ENCODE measurements at regions not wholly inside any gene's neighbourhood (a gene's known extent, or its start where the extent isn't known, plus 50 kb on each side); places are given as distances from the start of the nearest gene placed in this dataset.
A peak's percentile ranks its signal among the peaks of the same experiment; 100 is the strongest.
"Not testable (repeated sequence)": the region's sequence is repeated elsewhere in the genome, so short reads cannot be mapped to it uniquely, and the experiment has no call there.

DNA sequence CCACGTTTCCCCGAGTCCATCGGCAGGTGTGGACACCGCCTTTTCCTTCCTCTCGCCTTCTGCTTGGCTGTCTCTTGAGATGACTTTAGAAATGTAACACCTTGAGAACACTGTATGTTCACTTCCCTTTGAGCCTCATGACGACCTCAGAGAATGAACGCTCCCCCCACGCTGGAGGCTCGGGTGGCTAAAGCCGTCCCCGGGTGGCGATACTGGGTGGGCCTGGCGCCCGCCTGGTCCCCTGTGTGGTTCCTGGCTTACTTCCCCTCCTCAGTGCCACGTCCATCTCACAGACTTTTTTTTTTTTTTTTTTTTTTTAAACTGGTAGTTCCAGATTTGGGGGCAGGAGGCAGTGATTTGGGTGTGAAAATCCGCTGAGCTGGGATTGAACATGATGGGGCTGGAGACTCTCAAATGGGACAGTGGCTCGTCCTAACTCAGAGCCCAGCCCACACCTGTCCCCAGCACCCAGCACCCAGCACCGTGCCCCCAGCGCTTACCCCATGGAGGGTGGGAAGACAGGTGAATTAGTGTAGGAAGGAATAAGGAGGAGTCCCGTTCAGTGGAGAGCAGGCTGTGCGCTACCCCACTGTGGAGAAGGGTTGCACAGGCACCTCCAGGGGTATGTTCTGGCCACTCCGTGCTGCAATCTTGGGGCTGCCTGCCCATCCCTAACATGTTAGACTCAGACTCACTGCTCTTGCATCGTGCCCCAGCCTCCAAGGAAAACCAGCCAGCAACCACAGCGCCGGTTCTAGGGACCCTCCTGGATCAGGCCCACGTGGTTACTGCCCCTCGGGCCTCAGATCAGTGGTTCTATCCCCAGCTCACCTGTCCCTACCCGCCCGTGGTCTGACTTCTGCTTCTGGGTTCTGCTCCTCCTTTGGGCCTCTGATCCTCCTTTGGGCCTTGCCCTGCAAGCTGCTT, 174.0 kb downstream of the ASB1 start:
- DNase-seq (ENCODE audit: low spot score): no peak

DNA sequence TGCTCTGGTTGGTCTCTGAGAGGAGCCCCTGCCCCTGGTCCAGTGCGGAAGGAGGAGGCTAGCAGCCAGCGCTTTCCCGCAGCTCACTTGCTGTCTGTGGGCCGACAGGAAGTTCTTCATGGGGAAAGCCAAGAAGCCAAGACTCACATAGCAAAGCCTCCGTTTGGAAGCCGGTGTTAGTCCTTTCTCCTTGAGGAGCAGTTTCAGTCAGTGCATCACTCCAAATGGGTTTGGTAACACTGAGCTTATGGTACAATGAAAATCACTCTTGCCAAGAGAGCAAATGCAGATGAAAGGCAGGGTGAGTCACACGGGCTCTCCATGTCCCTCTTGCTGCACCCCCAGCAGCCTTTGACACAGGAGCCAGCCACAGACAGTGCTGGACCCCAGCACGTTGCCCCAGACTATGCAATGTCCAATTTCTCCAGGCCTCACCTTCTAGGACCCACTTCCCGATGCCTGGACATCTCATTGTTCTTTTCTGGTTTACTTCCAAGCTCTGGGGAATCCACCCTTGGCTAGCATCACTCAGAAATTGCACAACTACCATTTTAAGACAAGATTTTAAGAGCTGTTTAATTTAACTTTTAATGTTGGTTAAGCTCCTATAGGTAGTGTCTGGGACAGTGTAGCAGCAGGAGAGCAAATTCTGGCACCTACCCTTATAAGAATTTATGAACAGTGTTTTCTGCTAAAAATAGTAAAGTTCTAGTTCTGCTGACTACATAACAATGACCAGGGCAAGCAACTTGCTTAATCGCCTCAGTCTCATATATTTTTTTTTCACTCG, 174.9 kb downstream of the ASB1 start:
- peak; percentile 63 for DNase-seq (ENCODE audit: low spot score)

DNA sequence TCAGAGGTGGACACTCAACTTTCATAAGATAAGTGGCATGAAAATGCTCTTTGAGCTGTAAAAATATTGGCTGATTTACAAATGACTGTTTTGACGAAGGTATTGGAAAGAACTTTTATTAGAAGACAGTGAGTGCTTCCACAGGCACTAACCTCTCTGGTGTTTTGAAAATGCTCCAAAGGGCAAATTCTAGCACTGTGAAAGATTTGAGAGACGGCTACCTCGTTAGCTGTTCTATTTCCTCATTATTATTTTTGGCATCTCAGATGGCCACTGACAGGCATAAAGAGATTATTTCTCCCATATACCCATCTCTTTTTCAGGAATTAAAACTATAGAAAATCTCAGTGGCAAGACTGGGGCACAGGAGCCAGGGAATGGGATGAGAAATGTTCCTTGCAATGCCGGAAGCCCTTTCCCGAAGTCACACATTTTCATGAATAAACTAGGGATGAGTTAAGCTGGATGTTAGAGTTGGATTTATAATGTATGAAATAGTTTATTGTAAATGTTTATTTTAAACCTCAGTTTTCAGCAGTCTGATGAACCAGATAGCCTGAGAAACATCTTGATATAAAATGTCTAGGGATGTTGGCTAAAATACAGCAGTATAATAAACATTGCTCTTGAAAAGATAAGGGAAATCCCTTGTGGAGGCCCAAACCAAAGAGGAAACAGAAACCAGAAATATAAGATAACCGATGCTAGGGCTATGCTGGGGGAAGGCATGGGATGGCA, 175.7 kb downstream of the ASB1 start:
- DNase-seq (ENCODE audit: low spot score): no peak

DNA sequence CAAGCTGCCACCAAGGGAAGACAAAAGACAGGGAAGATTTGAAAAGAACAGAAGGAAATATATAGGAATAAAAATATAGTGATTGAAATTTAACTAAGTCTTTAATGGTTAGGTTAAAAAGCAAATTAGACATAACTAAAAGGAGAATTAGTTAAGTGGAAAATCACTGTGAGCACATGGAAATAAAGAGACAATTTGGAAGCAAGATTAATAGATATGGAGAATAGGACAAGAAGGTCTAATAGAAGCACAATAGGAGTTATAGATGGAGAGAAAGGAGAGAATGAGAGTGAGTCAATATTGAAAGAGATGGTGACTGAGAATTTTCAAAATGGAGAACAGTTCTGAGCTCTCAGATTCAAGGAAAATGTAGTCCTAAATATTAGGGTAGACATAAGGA, 176.9 kb downstream of the ASB1 start:
- DNase-seq (ENCODE audit: low spot score): no peak

DNA sequence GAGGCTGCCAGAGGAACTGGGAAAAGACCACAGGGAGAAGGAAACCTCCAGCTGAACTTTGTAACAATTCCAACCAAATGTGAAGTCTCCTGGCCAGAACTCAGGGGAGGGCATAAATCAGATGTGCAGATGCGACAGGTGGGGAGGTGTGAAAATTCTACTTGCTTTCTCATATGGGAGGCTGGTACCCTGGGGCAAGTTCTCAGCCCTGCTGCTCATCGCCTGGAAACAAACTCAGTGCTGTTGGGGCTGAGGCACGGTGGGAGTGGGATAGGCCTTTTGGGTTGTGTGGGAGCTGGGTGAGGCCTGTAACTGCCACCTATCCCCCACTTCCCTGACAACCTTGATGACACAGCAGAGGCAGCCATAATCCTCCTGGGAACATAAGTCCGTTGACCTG, 179.6 kb downstream of the ASB1 start:
- DNase-seq (ENCODE audit: low spot score): no peak

DNA sequence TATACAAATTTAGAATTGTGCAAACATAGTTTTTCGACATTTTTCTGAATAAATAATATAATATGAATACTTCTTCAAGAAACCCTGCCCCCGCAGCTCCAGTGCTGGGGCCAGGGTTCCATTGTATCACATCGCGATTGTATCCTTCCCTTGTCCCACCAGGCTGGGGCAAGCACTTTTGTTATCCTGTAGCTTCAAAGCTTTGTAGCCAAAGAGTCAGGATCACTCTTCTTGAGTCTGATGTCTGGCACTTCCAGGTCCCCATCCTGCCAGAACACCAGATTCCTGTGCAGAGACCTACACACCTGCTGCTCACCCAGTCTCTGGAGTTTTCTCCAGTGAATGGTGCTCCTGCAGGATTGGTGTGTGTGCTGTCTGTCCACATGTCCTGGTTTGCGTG, 186.9 kb downstream of the ASB1 start:
- DNase-seq (ENCODE audit: low spot score): no peak

DNA sequence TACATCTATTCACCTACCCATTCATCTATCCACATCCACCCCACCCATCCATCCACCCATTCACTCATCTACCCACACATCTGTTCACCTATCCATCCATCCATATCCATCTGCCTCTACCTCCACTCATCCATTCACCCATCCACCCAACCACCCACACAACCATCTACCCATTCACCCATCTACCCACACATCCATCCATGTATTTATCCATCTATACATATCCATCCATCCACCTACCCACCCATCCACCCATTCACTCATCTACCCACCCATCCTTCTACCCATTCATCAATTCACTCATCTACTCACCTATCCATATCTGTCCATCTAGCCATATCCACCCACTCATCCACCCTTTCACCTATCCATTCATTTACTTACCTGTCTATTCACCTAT, 187.6 kb downstream of the ASB1 start:
- no peak for DNase-seq (ENCODE audit: low spot score)

DNA sequence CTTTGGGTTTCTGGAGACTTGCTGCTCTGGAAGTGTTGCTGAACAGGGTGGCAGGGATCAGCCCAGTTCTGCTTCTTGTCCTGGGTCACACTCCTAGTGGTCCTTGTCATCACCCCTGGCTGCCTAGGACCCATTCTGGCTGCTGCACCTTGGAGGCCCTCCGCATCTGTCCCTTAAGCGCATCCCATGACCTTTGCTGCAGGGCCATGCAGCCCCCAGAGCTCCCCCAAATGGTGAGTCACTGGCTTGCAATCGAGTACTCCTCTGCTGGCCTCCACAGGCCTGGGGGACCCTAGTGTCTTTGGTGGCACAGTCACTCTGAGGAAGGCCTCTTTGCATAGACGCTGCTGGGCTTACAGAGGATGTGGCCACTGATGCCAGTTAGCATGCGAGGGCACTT, 188.5 kb downstream of the ASB1 start:
- DNase-seq (ENCODE audit: low spot score): no peak

DNA sequence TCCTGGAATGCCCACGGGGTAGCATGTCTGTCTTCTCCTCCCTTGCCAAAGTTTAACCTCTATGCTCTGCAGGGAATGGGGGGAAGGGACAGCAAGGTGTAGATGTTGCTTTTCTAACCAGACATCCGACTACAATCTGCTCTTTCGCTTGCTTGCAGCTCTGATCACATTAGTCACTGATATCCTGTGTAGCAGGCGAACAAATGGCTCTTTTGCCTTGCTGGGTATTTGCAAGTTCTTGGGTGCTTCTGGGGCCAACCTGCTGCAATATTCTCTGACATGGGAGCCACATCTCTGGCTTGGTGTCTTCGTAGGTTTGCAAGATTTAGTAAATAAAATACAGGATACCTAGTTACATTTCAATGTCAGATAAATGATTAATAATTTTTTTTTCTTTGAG, 190.0 kb downstream of the ASB1 start:
- no peak for DNase-seq (ENCODE audit: low spot score)

DNA sequence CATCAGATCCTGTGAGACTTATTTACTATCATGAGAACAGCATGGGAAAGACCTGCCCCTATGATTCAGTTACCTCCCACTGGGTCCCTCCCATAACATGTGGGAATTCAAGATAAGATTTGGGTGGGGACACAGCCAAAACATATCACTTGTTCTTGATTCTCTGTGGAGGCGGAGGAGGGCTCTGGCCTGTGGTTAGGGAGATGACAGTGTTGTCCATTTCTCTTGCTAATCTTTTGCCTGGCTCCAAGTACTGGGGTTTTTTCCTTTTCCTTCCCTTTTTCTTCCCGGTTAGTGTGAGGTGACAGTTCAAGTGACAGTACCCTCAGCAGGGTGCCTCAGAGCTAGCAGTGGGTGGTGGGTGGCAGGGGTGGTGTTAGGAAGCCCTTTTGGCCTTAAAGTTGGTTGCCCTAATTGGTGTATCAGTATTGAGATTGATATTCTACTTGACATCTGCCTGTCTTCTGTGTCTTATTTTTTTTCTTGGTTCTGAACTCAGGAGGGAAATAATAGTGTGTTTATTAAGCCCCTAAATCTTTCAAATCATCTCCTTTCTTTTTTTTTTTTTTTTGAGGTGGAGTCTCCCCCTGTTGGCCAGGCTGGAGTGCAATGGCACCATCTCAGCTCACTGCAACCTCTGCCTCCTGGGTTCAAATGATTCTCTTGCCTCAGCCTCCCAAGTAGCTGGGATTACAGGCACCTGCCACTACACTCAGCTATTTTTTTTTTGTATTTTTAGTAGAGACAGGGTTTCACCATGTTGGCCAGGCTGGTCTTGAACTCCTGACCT, 192.0 kb downstream of the ASB1 start:
- DNase-seq (ENCODE audit: low spot score): not testable (repeated sequence)

DNA sequence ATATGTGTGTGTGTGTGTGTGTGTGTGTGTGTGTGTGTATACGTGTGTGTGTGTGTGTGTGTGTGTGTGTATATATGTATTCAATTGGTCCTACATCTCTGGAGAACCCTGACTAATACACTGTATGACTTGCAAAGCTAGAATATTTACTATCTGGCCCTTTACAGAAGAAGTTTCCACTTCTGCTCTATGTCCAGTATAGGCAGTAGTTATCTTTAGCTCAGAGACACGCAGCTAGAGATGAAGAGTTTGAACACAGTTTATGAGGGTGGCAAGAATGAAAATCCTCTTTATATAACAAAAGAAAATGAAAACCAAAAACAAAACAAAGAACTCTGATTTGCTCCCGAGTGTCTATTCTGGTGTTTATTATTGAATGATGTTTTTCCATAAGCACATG, 201.2 kb downstream of the ASB1 start:
- no peak for DNase-seq (ENCODE audit: low spot score)

DNA sequence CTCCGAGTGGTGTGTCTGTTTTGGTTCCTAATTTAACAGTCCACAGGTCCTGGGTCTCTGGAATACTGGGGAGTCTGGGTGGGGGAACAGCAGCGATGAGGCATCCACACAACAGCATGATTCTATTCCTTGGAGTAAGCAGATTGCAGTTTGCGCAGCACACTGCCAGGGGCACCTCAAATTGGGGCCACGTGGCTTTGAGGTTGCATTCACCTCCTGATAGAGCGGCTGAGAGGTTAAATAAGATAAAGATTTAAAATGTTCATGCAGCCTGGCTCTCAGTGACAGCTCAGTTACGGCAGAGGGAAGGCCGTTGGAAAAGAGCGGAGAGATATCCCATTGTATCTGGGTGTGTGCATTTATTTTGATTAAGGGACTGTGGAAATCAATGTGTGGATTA, 202.3 kb downstream of the ASB1 start:
- no peak for DNase-seq (ENCODE audit: low spot score)

DNA sequence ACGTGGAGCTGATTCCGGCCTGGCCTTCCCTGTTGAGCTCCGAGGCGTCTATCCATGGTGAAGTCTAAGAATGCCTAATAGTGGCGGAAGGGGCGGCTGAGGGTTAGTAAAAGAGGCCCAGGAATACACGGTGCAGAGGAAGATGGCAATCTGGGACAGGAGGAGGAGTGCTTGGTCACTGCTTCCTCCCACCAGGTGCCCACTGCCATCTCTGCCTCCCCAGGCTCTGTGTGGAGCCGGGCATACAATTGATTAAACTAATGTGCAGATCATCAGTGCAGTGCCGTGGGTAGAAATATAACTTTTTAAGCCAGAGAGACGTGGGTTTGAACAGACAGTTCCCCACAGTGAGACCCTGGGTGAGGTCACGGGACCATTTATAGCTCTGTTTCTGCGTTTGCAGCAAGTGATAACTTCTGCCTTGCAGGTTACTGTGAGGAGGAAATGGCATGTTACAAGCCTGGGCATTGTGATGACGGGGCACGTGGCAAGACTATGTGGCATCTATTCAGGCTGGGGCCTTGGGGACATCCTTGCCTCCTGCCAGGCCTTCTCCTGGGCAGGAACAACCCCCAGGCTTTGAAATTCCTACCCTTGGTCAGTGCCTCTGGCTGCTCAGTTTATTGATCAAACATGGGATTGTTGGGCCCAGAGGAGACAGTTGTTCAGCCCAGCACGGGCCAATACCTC, 204.9 kb downstream of the ASB1 start:
- no peak for DNase-seq (ENCODE audit: low spot score)

DNA sequence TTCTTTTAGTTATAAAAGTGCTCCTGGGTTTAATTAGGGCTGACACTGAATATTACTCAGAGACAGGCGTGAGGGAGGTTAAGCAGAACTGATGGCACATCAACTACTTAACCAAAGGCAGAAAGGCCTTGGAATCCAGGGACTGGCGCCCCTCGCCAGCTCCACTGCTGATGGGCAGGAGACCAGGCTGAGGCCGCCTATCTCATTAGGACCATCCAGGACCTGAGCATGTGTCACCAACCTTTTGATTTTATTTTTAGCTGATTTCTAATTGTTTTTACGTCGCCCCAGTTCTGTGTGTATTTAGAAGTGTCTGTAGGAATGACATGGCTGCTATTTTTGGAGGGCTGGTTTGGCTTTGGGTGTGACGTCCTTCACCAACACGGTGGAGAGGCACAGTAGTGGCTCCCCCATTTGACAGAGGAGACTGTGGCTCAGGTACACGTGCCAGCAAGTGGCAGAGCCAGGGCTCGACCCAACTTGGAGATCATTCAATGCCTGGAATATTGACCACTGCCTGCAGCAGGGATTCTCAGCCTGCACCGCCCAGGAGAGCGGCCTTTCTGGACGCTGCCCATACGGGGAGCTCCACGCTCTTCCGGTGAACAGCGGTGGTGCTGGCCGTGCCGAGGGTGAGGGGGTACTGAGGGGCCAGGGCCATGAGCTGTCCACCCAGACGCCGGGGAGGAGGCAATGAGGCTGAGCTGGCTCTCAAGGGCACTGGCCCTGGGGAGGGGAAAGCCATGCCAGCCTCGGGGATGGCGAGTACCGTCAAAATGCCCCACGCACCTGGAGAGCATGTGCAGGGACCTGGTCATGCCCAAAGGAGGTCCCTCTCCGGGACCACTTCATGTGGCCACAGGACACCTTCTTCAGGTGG, 205.7 kb downstream of the ASB1 start:
- no peak for DNase-seq (ENCODE audit: low spot score)

DNA sequence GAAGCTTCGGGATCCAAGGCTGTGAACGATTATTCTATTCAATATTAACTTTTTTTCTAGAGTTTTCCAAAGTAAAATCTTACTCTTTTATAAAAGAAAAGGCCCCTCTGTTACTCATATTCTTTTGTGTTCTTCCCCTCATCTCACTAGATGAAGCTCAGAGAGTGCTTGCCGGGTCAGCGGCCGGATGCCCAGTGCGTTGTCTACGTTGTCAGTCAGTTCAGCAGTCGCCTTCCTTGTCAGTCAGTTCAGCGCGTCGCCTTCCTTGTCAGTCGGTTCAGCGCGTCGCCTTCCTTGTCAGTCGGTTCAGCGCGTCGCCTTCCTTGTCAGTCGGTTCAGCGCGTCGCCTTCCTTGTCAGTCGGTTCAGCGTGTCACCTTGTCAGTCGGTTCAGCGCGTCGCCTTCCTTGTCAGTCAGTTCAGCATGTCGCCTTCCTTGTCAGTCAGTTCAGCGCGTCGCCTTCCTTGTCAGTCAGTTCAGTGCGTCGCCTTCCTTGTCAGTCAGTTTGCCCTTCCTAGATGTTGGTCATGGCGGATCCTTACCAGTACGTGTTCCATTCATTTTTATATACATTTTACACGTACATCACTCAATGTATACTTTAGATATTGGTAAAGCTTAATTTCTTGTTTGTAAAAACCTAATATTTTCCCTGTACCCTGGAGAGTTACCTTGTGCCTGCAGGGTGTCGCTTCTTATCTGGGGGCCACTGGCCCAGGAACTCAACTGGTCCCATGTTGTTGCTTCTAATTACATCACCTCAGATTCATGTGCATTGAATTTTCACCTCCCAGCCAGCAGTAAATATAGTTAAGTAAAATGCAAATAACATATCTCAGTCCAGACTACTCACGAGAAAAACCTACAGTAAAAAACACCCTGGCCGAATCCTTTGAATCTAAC, 206.9 kb downstream of the ASB1 start:
- no peak for DNase-seq (ENCODE audit: low spot score)

DNA sequence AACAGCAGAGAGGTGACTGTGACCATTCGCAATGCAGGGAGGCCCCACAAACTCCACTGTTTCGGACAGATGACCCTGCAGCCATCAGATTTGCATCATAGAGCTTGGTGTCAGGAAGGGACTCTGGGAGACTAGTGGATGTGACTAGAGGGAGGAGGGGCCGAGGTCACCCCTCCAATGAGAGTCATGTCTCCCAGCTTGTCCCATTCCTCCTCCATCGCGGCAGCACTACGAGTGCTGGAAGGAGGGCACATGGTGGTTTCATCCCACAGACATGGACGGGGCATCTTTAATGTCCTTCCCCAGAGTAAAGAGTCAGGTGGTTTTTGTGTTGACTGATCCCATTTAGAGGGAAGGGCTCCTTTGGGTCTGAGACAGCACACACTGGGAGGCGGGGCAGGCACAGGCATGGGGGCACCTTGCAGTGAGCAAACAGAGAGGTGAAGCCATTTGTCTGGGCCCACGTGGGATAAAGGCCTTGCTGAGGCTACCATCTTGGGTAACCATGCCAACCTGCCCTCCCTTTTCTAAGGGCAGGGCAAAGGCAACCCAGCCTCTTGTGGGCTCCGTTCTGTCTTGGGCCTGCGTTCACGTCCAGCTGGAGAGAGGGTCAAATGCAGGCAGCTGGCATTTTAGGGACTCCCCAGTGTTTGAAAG, 208.1 kb downstream of the ASB1 start:
- no peak for DNase-seq (ENCODE audit: low spot score)

DNA sequence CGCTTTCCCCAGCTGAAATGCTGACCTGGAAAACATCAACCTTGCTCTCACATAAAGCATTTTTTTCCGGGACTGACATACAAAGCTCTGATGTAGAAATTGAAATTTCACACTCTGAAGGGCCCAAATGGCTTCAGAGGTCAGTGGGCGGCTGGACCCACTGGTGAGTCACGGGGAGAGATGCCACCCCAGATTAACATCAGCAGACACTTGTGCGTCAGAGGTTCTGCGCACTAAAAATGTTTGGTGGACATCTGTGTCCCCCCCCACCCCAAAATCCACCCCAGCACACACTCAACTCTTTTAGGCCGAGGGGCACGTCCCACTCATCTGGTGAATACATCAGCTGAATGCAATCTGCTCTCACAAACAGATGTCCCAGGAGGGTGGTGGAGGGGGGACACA, 208.9 kb downstream of the ASB1 start:
- peak; percentile 50 for DNase-seq (ENCODE audit: low spot score)

DNA sequence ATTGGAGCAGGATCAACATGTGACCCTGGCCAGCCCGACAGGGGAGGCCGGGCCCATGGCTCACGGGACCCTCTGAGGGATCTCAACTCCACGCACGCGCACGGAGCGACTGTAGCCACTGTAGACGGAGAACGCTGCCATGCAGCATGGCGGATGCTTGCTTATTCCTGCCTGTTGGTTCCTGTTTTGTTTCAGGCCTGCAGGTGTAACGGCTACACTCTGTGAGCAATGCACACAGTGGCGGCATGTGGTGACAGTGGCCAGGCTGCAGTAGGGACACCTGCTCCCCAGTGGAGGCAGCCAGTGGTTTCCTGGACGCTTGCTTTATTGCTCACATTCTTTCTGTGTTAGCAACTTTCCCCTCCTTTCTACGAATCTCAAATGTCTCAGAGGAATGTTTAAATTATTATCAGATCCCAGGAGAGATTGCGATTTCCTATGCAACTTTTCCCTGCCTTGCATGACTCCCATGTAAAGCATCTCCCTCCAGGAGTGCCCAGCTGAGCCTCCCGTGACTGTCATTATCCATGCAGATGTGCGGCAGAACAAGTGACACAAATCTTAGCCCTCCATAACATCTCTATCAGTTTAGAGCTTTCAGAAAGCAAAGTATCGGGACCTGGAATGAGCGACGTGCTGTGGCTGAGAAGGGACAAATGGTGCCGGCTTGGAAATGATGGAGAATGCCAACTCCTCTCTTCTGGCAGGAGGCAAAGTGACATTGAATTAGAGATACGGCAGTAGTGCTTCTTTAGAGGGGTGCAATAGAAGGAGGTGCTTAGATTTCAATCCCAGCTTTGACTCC, 209.7 kb downstream of the ASB1 start:
- DNase-seq (ENCODE audit: low spot score): peak; percentile 89

All from AG08395 (cell line).